CD4-positive, alpha-beta T cell treated with Interferon gamma for 1 hour (primary cell): ENCODE measurements at regions not wholly inside any gene's neighbourhood (a gene's known extent, or its start where the extent isn't known, plus 50 kb on each side); places are given as distances from the start of the nearest gene placed in this dataset.
"Not testable (repeated sequence)": the region's sequence is repeated elsewhere in the genome, so short reads cannot be mapped to it uniquely, and the experiment has no call there.

Experiments used
- DNase-seq: peaks from one replicate; pipeline ENCODE4 v3.0.0-alpha.2; 2020

- DNase-seq = no peak
Observed at GRCh38 chr16:27639561-27640276, 89.8 kb downstream of the KATNIP start.

- DNase-seq = no peak
Observed at GRCh38 chr16:27640277-27640600, 90.3 kb downstream of the KATNIP start.

- no peak for DNase-seq
Observed at GRCh38 chr16:27641260-27641659, 91.3 kb downstream of the KATNIP start.

- not testable (repeated sequence) for DNase-seq
Observed at GRCh38 chr16:27641734-27642415, 91.9 kb downstream of the KATNIP start.

GRCh38 chr16:27642756-27643155 is 92.8 kb downstream of the KATNIP start:
- DNase-seq = no peak

- DNase-seq = no peak
Observed at GRCh38 chr16:27644165-27644564, 94.2 kb downstream of the KATNIP start.

GRCh38 chr16:27645396-27645795 is 95.5 kb downstream of the KATNIP start:
- no peak for DNase-seq

GRCh38 chr16:27646806-27647205 is 96.9 kb downstream of the KATNIP start:
- DNase-seq = no peak

GRCh38 chr16:27649021-27649420 is 99.1 kb downstream of the KATNIP start:
- DNase-seq = no peak

GRCh38 chr16:27650073-27650701 is 100.2 kb downstream of the KATNIP start:
- no peak for DNase-seq

GRCh38 chr16:27651301-27651700 is 101.4 kb downstream of the KATNIP start:
- no peak for DNase-seq

- no peak for DNase-seq
Observed at GRCh38 chr16:27657811-27658210, 107.9 kb downstream of the KATNIP start.

- DNase-seq = no peak
Observed at GRCh38 chr16:27660507-27660906, 110.6 kb downstream of the KATNIP start.

- not testable (repeated sequence) for DNase-seq
Observed at GRCh38 chr16:27663235-27663634, 113.3 kb downstream of the KATNIP start.

GRCh38 chr16:27665881-27666280 is 115.9 kb downstream of the KATNIP start:
- DNase-seq = no peak

- no peak for DNase-seq
Observed at GRCh38 chr16:27670071-27670810, 120.3 kb downstream of the KATNIP start.

- DNase-seq = no peak
Observed at GRCh38 chr16:27671410-27671809, 121.5 kb downstream of the KATNIP start.

- DNase-seq = no peak
Observed at GRCh38 chr16:27676839-27677238, 126.9 kb downstream of the KATNIP start.

GRCh38 chr16:27677263-27677662 is 127.3 kb downstream of the KATNIP start:
- DNase-seq = no peak

- DNase-seq = no peak
Observed at GRCh38 chr16:27678955-27679354, 129.0 kb downstream of the KATNIP start.

- DNase-seq = no peak
Observed at GRCh38 chr16:27679899-27680298, 130.0 kb downstream of the KATNIP start.

GRCh38 chr16:27681681-27682080 is 131.7 kb downstream of the KATNIP start:
- no peak for DNase-seq

GRCh38 chr16:27684047-27684446 is 134.1 kb downstream of the KATNIP start:
- no peak for DNase-seq

GRCh38 chr16:27685807-27686206 is 135.9 kb downstream of the KATNIP start:
- no peak for DNase-seq
